Stimulated activated naive B cell treated with anti-CD40 and anti-IgM and Interleukin-4, amounts not matched to agents 10 μg/mL and 1 μg/mL and 100 μg/mL, for 72 hours (primary cell): ENCODE measurements at regions not wholly inside any gene's neighbourhood (a gene's known extent, or its start where the extent isn't known, plus 50 kb on each side); places are given as distances from the start of the nearest gene placed in this dataset.

Experiments used
- ATAC-seq, 2 donors: fragments of 150-1000 bp; cut with Tn5 transposase; replicated peaks; 2 replicates each; pipeline ENCODE4 v1.10.0; 2021; ENCODE audit warnings: moderate library complexity in 1 of 2
- DNase-seq: peaks from one replicate; pipeline ENCODE4 v3.0.0; 2021
- H3K27ac Mint-ChIP-seq: one replicate; pipeline ENCODE4 v1.8.0; 2022; ENCODE audit warnings: mild to moderate bottlenecking, mixed read lengths
- H3K27me3 Mint-ChIP-seq, 2 donors: one replicate each; pipeline ENCODE4 v1.8.0; 2022; ENCODE audit warnings: mixed read lengths in 2 of 2
- H3K36me3 Mint-ChIP-seq, 2 donors: one replicate each; pipeline ENCODE4 v1.8.0; 2022; ENCODE audit warnings: mixed read lengths in 2 of 2, mild to moderate bottlenecking in 1 of 2
- H3K4me1 Mint-ChIP-seq, 2 donors: one replicate each; pipeline ENCODE4 v1.8.0; 2022; ENCODE audit warnings: mixed read lengths in 2 of 2, mild to moderate bottlenecking in 1 of 2
- H3K4me3 Mint-ChIP-seq, 2 donors: one replicate each; pipeline ENCODE4 v1.8.0; 2022; ENCODE audit warnings: mild to moderate bottlenecking in 2 of 2, mixed read lengths in 2 of 2, moderate library complexity in 1 of 2
- H3K9me3 Mint-ChIP-seq, 2 donors: one replicate each; pipeline ENCODE4 v1.8.0; 2022; ENCODE audit warnings: mixed read lengths in 2 of 2, mild to moderate bottlenecking in 1 of 2

DNA sequence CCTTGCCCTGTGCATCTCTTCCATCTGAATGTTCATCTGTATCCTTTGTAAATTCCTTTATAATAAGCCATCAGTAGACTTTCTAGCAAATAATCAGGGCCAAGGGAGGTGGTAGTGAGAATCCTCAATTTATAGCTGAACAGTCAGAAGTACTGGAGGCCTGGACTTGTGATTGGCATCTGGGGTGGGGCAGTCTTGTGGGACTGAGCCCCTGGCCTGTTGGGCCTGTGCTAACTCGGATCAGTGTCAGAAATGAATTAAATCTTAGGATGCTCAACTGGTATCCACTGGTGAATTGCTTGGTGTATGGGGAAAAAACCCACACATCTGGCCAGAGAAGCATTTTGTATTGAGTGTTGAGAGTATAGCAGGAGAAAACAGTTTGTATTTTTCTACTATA, 481.8 kb downstream of the GLRX3 start:
- no peak overlapping the region for H3K27ac Mint-ChIP-seq
- H3K27me3 Mint-ChIP-seq: peaks cover 4 to 6% of the 10 kb centered on the region in 2 donors
- H3K4me1 Mint-ChIP-seq: no peaks in the 10 kb centered on the region
- DNase-seq: no peak
- ATAC-seq: no peak
- no peak overlapping the region for H3K4me3 Mint-ChIP-seq
- H3K36me3 Mint-ChIP-seq: no peaks in the 10 kb centered on the region
- no peaks in the 10 kb centered on the region for H3K9me3 Mint-ChIP-seq

DNA sequence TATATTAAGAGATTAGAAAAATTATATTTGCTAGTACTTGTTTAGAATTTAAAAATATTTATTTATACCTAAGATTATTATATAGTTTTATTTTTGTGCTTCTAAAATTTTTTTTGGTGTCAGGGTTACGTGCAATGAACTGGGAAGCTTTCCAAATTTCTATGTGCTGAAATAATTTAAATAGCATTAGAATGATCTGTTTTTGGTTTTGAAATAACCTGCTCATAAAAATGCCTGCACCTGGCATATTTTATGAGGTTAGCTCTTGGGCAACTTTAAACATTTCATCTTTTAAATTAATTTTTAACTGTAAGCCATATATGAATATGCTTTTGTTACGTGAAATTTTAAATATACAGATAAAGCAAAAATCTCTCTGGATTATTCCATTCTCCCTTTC, 482.5 kb downstream of the GLRX3 start:
- no peaks in the 10 kb centered on the region for H3K36me3 Mint-ChIP-seq
- H3K27me3 Mint-ChIP-seq: peaks cover 4 to 6% of the 10 kb centered on the region in 2 donors
- DNase-seq: no peak
- no peaks in the 10 kb centered on the region for H3K9me3 Mint-ChIP-seq
- no peak overlapping the region for H3K27ac Mint-ChIP-seq
- no peak for ATAC-seq
- H3K4me1 Mint-ChIP-seq: no peaks in the 10 kb centered on the region
- H3K4me3 Mint-ChIP-seq: no peak overlapping the region

DNA sequence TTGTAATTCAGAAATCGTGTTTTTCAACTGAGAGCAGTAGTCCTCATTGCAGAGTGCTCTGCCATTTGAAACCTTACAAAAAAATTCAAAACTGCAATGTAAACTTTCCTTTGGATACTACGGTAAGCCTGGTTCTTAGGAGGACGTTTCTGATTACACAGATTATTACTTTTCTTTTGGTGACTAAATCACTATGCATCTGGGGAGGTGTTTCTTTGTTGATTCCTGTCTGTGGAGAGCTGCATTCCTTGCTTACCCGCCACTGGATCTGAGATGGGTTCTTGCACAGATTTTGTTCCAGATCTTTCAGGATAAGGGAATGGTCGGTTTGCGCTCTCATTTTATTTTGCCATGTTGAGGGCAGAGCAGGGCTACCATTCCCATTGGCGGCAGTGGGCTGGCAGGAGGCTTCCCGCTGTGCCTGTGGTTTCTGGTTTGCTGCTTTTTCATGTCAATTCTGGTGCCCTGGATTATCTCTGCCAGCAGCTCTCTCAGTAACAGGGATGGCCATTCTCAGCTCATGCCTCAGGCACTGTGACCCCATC, 485.1 kb downstream of the GLRX3 start:
- Mint-ChIP-seq H3K36me3 (peaks cover 0 to 1% of the 10 kb centered on the region in 2 donors), H3K27me3 (peaks cover 6 to 10% of the 10 kb centered on the region in 2 donors), H3K27ac (no peak overlapping the region), H3K4me1 (no peaks in the 10 kb centered on the region), H3K9me3 (no peaks in the 10 kb centered on the region), H3K4me3 (no peak overlapping the region)
- ATAC-seq: no peak
- no peak for DNase-seq

DNA sequence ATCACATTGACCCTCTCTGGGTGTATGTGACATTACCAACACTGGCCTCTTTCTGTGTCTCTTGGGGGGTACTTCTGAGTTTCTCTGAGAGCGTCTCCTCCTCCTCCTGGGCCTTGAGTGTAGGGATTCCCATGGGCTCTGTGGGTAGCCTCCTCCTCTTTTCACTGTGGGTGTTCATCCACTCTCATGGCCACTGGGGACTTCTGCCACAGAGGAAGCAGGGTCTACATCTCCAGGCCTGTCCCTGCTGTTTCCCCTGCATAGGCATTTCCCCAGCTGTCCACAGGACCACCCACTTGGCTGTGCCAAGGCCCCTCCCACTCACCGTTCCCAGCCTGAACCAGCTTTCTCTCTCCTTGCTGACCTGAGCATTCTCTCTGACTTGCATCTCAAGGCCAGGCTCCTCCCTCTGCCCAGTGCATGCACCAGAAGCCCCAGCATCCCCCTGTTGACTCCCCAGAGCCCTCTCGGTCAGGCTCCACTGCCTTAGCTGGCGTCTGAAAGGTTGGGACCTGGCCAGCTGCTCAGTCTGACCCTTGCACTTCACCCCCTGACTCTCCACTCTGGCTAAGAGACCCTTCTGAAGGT, 487.6 kb downstream of the GLRX3 start:
- Mint-ChIP-seq H3K4me1 (no peaks in the 10 kb centered on the region), H3K4me3 (no peak overlapping the region), H3K9me3 (no peaks in the 10 kb centered on the region), H3K27me3 (peaks cover 0 to 10% of the 10 kb centered on the region in 2 donors), H3K36me3 (peaks cover 0 to 1% of the 10 kb centered on the region in 2 donors), H3K27ac (no peak overlapping the region)
- no peak for DNase-seq
- ATAC-seq: no peak

DNA sequence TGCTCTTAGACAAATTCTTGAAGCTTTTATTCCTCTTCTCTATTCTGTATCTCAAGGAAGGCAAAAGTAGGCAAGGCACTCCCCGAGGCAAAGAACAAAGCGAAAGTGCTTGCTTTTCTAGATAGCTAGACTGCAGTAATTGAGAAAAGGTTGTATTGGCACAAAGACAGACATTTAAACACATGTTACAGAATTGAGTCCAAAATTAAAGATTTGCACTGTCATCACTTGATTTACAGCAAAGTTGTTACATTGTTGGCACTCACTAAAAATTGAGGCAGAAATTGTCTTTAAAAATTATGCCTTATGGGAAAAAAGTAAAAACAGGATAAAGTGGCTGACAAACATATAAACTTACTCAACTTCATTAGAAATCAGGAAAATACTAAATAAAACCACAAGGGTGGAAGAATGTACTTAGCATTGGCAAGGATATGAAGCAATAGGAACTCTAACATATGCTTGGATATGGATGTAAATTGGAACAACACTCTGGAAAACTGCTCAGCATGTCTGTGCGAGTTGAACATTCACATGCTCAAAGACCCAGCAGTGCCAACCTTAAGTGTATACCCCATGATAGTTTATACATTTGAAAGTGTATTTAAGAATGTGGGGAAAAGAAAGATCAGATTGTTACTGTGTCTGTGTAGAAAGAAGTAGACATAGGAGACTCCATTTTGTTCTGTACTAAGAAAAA, 491.3 kb downstream of the GLRX3 start:
- ATAC-seq: no peak
- H3K4me1 Mint-ChIP-seq: no peaks in the 10 kb centered on the region
- peaks cover 0 to 3% of the 10 kb centered on the region in 2 donors for H3K9me3 Mint-ChIP-seq
- peaks cover 0 to 1% of the 10 kb centered on the region in 2 donors for H3K36me3 Mint-ChIP-seq
- DNase-seq: no peak
- no peak overlapping the region for H3K4me3 Mint-ChIP-seq
- H3K27ac Mint-ChIP-seq: no peak overlapping the region
- peaks cover 0 to 6% of the 10 kb centered on the region in 2 donors for H3K27me3 Mint-ChIP-seq

DNA sequence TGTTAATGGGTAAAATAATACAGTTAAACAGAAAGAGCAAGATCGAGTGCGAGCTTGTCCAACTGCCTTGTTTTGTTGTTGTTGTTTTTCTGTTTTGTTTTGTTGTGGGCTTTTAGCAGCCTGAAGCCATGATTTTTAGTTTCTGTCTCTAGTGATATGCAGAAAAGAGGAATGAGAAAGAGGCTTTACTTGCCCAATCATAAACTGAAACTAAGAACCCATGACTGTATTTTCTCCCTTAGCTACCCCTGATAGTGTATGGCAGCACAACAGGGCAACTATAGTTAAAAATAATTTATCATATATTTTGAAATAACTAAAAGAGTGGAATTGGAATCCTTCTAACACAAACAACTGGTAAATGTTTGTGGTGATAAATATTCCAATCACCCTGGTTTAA, 493.9 kb downstream of the GLRX3 start:
- ATAC-seq (no peak), DNase-seq (no peak)
- Mint-ChIP-seq H3K36me3 (peaks cover 0 to 1% of the 10 kb centered on the region in 2 donors), H3K27me3 (peaks cover 4 to 10% of the 10 kb centered on the region in 2 donors), H3K4me1 (no peaks in the 10 kb centered on the region), H3K9me3 (peaks cover 0 to 7% of the 10 kb centered on the region in 2 donors), H3K4me3 (no peak overlapping the region), H3K27ac (no peak overlapping the region)

DNA sequence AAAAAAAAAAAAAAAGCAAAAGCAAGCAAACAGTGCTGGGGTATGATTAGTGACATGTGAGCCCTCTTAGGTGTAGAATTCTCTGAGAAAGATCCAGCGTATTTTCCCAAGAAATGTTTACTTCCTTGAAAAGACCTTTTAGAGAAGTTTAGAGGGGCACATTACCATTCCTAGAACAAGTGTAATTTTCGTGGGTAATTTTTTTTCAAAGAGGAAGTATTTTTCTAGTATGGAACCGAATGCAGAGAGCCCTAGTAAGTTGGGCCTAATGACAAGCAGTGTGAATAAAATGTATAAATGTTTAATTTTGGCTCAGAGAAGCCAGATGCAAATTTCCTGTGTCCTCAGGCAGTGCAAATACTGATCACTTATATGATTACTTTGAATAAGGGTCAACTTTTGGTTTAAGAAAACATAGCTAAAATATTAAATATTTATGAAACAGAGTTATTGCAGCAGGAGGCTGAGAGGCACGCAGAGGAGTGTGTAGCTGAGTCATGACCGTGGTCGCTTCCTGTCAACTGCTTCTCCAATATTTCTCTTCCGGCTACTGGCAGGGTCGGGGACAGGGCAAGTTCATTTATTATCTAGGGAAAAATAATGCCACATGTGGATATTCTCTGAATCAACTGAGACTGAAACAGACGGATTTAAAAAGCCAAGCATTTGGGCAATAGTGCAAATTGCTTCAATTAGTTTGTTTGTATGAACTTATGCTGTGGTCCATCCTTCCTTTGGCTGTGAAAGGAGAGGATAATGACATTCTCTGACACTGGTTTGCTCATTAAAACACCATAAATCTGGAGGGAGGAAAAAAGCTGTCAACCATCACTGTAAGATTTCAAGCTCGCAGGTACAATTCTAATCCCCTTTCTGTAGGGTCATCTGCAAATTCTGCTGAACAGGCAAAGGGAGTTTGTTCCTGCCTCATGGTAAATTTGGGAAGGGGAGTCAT, 495.2 kb downstream of the GLRX3 start:
- Mint-ChIP-seq H3K36me3 (no peaks in the 10 kb centered on the region), H3K4me3 (no peak overlapping the region), H3K9me3 (peaks cover 0 to 7% of the 10 kb centered on the region in 2 donors), H3K27me3 (peaks cover 12 to 17% of the 10 kb centered on the region in 2 donors), H3K27ac (no peak overlapping the region), H3K4me1 (no peaks in the 10 kb centered on the region)
- ATAC-seq: no peak
- DNase-seq: no peak

DNA sequence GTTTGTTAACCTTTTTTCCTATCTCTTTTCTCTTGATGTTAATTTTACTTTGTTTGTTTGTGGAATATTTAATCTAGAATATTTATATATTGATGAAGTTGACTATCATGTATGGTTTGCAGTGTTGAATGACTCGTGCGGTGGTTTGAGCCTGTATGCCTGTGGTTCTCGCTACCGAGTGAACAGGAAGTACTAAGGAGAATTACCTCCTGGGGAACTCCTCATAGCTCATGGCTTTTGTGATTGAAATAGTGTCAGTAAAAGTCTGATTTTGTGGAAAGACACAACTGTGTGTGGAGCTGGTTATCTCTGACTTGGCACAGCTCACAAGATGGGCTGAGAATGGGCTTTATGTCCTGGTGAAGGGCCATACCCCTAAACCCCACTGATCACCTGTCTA, 498.6 kb downstream of the GLRX3 start:
- H3K4me1 Mint-ChIP-seq: no peaks in the 10 kb centered on the region

DNA sequence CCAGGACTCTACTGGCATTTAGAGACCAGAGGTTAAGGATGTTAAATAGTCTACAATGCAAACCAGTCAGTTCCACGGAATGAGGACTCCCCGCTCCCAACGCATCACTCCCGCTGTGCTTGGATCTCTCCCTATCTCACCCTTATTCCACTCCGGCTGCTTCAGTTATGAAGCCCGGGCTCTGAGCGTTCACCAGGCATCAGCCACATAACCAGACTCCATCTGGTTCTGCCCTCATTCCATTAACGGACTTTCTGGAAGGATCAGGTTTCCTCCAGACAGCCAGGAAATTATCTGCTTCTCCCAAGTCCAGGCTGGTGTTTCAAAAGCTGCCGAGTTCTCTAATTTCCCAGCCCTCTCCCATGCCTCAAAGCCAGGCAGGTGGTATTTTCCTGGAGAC, 499.3 kb downstream of the GLRX3 start:
- ATAC-seq (no peak), DNase-seq (no peak)
- Mint-ChIP-seq H3K36me3 (no peaks in the 10 kb centered on the region), H3K4me3 (no peak overlapping the region), H3K4me1 (no peaks in the 10 kb centered on the region), H3K27me3 (peaks cover 17 to 25% of the 10 kb centered on the region in 2 donors), H3K9me3 (peaks cover 0 to 3% of the 10 kb centered on the region in 2 donors), H3K27ac (no peak overlapping the region)

More for the DNA sequence above, 498.6 kb downstream of the GLRX3 start:
- Mint-ChIP-seq H3K9me3 (peaks cover 0 to 5% of the 10 kb centered on the region in 2 donors), H3K27ac (no peak overlapping the region), H3K4me3 (no peak overlapping the region), H3K27me3 (peaks cover 17 to 25% of the 10 kb centered on the region in 2 donors), H3K36me3 (no peaks in the 10 kb centered on the region)
- ATAC-seq: no peak
- DNase-seq: no peak

DNA sequence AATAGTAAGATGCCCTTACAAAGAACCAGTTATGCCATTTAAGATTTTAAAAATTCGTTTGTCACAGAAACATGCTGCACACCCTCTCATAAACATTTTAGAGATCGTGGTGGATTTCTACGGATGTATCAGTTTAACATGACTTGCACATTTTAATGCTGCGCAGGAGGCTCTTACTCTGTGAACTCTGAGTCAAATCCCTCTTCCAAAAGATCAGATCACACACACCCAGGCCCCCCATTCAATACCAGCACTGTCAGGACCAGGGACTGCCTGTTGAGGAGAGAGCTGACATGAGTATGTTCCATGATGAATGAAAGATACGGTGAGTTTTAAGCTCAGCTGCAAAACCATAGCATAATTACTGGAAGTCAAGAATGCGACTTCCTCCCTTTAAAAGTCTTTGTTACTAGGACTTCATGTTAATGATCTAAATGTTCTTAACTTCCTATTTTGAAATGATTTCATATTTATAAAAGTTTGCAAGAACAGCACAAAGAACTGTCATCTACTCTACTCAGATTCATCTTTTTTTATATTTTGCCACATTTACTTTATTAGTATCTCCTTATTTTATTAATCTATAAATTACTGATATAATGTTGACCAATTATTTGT, 500.2 kb downstream of the GLRX3 start:
- H3K27me3 Mint-ChIP-seq: peaks cover 17 to 25% of the 10 kb centered on the region in 2 donors
- DNase-seq: no peak
- no peaks in the 10 kb centered on the region for H3K36me3 Mint-ChIP-seq
- no peaks in the 10 kb centered on the region for H3K4me1 Mint-ChIP-seq
- no peak overlapping the region for H3K27ac Mint-ChIP-seq
- ATAC-seq: no peak
- H3K9me3 Mint-ChIP-seq: peaks cover 0 to 3% of the 10 kb centered on the region in 2 donors
- H3K4me3 Mint-ChIP-seq: no peak overlapping the region

DNA sequence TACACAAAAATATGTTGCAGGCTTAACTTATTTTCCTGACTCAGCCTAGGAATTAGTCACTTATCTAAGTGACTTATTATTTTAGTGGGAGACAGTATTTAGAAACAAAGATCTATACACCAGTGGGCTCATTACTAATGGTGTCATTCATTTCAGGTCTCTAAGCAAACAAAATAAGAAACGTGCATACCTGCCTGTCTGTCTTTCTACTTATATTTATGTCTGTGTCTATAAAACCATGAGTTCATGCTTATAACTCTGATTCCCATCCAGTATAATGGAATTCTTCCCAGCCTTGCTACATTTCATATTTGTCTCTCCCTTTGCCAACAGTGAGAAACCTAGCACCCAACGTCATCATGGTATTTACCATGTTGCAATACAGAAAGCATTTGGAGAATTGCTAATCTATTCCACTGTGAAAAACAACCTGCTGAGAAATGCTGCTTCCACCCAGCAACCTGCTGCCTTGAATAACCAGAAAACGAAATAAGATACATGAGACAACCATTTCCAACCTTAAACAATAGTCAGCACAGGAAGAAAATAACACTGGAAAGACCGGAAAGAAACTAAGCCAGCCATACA, 501.0 kb downstream of the GLRX3 start:
- H3K9me3 Mint-ChIP-seq: peaks cover 0 to 3% of the 10 kb centered on the region in 2 donors
- no peaks in the 10 kb centered on the region for H3K4me1 Mint-ChIP-seq
- H3K36me3 Mint-ChIP-seq: no peaks in the 10 kb centered on the region
- ATAC-seq: no peak
- H3K4me3 Mint-ChIP-seq: no peak overlapping the region
- no peak for DNase-seq
- H3K27ac Mint-ChIP-seq: no peak overlapping the region
- H3K27me3 Mint-ChIP-seq: peaks cover 17 to 25% of the 10 kb centered on the region in 2 donors

DNA sequence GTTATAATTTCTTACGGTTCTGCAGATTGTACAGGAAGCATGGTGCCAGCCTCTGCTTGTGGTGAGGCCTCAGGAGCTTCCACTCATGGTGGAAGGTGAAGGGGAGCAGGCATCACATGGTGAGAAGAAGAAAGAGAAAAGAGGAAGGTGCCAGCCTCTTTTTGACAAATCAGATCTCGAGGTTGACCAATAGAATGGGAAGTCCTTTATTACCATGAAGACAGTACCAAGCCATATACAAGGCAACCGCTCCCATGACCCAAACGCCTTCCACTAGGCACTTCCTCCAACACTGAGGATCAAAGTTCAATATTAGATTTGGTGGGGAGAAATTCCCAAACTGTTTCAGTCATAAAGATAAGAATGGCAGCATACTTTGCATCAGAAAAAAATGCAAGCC, 502.8 kb downstream of the GLRX3 start:
- Mint-ChIP-seq H3K27me3 (peaks cover 17 to 25% of the 10 kb centered on the region in 2 donors), H3K9me3 (peaks cover 0 to 3% of the 10 kb centered on the region in 2 donors), H3K27ac (no peak overlapping the region), H3K4me1 (no peaks in the 10 kb centered on the region), H3K4me3 (no peak overlapping the region), H3K36me3 (no peaks in the 10 kb centered on the region)
- ATAC-seq (no peak), DNase-seq (no peak)

DNA sequence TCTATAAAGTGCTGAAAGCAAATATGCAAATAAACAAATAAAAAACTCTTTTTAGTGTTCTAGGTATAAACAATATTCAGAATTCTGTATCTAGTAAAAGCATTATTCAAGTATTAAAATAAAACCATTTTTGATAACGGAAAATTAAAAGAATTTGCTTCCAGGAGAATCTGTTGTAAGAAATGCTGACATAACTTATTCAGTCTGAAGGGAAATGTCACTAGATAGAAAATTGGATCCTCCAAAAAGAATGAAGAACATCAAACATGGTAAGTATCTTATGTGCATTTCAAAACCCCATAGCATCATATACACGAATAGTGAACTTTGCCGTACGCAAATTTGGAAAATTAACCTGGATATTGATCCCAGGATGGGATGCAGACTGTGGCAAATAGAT, 506.7 kb downstream of the GLRX3 start:
- no peak for ATAC-seq
- no peak for DNase-seq
- Mint-ChIP-seq H3K36me3 (no peaks in the 10 kb centered on the region), H3K9me3 (peaks cover under 1 to 5% of the 10 kb centered on the region in 2 donors), H3K27ac (no peak overlapping the region), H3K4me3 (no peak overlapping the region), H3K27me3 (no peaks in the 10 kb centered on the region), H3K4me1 (no peaks in the 10 kb centered on the region)
